ENCODE measurements at regions not wholly inside any gene's neighbourhood (a gene's known extent, or its start where the extent isn't known, plus 50 kb on each side); places are given as distances from the start of the nearest gene placed in this dataset.
"Not testable (repeated sequence)": the region's sequence is repeated elsewhere in the genome, so short reads cannot be mapped to it uniquely, and the experiment has no call there.

DNA sequence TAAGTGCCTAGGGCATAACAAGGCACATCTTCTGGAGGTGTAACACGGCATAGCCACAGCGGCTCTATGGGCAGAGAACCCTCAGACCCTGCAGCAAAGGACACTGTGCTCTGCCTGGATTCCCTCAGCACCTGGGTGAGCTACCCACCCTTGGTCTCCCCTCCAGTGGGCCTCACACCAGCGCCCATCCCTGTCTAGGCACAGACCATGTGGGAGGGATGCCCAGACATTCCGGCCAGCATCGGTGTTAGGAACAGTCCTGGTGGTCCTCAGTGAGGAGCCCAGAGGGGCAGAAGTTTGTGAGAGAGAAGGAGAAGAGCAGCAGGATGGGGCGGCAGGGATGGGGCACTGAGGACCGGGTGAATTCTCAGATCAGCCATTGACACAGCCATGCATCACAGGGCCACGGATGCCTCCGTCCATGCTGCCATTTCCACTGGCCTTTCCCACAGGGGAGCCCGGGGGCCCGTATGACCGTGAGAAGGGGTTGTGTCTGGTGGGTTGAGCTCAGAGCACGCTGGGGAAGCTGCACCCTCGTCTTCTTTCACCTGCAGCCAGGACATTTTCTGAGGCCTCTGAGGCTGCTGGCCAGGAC is 282.7 kb upstream of the SFSWAP start:
- no peak for DNase-seq

DNA sequence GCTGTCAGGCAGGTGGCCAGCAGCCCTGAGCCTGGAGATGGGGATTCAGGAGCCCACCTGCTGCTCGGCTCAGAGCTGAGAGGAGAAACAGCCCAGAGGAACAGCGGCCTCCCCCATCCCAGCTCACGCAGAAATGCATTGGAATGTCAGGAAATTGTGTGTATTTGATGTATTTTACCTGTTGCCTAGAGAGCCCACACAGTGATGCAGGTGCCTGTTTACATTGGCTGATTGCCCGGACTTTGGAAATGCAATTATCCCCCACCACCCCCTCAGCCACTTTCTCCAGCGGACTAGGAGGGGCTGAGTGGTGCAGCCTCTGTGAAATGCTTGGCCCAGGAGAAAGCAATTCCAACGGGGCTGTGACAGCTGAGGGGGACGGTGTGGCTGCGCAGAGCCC is 281.7 kb upstream of the SFSWAP start:
- not testable (repeated sequence) for DNase-seq

DNA sequence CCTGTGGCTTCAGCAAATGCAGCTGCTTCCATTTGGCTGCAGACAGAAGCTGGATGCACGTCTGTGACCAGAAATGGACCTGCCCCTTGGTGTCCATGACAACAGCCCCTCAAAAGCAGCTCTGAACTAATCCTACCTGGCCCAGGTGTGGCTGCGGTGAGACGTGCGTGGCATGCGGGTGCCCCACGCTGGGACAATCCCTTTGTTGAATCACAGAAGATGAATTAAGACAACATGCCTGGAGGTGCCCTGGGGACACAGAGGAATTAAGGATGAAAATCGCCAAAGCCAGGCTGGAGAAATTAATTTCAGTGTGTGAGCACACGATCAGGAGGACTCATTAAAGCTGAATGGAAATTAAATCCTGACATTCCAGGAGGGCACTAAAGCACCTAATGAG is 281.2 kb upstream of the SFSWAP start:
- not testable (repeated sequence) for DNase-seq

DNA sequence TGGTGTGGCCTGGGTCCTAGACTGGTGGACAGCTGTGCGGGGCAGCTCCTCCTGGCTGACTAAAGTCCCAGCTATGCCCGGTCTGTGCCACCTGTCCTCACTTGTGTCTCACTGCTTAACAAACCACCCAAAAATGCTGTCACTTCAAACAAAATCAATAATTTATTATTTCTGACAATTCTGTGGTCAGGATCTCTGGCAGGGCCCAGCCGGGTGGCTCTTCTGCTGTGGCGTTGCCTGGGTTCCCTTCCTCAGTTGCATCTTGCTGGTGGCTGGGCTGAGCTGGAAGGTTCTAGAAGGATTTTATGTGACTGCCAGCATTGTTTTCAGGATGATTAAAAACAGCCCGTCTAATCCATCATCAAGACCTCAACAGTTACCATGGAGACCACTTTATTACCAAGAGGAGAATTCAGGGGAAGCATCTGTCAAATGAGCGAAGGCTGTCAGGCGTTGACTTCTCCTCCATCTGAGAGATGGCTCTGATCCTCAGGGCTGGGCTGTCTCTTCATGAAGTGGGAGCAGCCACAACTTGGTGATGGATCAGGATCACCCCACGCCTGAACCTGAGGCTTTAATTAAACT is 280.6 kb upstream of the SFSWAP start:
- DNase-seq: no peak

DNA sequence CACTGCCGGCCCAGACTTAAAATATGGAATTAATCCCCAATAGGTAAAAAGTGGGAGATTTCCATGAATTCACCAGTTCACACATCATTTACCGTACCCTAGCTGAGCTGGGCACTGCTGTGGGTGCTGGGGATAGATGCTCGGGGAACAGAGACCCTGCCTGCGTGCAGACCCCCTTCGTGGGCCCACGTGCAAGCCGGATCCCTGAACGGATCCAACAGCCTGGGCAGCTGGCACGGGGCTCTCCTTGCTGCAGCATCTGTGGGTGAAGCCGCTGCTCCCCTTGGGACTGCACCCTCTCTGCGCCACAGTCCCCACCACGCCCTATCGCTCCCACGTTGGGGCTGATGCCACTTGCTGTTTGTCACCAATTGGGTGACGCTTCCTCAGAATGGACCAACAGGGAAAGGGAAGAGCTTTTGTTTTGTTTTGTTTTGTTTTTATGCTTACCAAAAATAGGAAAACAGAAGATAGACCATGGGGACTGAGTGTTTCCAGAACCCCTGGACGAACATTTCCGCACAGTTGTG is 279.7 kb upstream of the SFSWAP start:
- DNase-seq: not testable (repeated sequence)

DNA sequence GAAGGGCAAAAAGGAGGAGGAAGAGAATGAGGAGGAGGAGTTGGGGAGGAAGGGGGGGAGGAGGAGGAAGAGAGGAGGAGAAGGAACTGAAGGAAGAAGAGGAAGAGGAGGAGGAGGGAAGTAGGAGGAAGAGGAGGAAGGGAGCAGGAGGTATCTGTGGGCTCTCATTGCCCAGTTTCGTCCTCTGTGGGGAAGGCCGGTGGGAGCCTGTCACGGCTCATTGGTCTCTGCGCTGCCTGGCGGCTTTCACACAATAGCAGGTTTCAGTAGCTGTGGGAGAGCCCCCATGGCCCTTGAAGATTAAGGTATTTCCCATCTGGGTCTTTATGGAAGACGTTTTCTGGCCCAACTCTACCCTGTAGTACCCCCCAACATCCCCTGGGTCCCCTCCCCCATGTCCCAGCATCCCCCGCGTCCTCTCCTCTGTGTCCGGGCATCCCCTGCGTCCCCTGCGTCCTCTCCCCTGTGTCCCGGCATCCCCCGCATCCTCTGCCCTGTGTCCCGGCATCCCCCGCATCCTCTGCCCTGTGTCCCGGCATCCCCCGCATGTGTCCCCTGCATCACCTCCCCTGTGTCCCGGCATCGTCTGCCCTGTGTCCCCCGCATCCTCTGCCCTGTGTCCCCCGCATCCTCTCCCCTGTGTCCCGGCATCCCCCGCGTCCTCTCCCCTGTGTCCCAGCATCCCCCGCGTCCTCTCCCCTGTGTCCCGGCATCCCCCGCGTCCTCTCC is 278.2 kb upstream of the SFSWAP start:
- no peak for DNase-seq

DNA sequence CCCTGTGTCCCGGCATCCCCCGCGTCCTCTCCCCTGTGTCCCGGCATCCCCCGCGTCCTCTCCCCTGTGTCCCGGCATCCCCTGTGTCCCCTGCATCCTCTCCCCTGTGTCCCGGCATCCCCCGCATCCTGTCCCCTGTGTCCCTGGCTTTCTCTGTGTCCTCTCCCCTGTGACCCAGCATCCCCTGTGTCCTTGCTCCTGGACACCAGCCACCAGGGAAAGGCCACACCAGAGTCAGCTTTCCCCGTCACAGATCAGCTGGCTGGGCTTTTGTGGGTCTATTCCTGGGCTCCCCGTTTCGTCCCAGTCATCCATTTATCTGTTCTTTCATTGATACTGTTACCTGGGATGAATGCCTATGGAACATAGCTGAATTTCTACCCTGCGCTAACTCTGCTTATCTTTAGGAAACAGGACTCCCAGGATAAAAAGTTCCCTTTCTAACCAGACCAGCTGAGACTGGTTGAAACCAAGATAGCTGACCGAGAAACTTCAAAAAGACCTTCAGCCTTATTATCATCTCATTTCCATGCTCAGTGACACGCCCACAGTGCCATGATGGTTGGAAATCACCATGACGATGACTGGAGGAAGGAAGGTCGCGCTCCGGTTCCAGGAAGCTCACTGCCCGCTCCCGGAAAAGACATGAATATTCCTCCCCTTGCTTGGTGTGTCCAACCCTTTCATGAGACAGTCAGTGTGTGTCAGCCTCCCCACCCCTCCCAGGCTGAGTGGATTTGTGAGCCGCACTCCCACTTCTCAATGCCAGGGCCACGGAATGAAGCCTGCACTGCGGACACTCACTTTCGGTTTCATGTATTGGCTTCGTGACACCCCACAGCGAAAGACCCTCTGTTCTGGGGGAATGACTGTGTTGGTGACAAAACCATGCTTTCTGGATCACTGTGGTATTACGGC is 276.4 kb upstream of the SFSWAP start:
- DNase-seq: no peak

DNA sequence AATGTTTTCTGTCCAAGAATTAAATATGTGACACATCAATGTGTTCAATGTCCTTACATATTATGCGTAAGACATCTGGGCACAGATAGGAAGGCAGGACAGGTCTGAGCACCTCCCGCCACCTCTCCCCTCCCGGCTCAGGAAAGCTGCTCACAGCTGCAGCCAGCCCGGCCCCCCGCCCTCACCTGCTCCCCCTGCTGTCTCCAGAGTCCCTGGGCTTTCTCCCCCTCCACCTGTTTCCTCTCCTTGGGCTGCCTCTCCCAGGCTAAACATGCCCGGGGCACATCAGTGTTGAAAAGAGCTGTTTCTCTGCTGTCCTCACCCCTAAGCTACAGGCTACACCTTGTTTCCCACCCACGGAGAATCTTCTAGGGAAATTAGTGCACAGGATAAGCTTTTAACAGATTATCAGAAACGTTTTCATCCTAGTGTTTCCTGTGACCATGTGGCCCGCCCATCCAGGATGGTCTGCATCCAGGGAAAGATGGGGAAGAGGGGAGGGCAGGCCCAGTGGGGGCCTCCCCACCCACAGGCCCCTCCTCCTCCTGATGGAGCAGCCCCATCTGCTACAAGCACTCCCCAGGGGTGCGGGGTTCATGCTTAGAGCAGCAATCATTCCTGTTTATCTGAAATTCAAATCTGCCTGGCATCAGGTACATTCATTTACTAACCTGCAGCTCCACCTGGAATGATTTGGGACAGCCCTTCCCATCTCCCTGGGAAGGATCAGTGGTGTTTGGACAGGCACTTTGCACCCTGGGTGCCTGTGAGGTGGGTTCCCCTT is 273.8 kb upstream of the SFSWAP start:
- no peak for DNase-seq

DNA sequence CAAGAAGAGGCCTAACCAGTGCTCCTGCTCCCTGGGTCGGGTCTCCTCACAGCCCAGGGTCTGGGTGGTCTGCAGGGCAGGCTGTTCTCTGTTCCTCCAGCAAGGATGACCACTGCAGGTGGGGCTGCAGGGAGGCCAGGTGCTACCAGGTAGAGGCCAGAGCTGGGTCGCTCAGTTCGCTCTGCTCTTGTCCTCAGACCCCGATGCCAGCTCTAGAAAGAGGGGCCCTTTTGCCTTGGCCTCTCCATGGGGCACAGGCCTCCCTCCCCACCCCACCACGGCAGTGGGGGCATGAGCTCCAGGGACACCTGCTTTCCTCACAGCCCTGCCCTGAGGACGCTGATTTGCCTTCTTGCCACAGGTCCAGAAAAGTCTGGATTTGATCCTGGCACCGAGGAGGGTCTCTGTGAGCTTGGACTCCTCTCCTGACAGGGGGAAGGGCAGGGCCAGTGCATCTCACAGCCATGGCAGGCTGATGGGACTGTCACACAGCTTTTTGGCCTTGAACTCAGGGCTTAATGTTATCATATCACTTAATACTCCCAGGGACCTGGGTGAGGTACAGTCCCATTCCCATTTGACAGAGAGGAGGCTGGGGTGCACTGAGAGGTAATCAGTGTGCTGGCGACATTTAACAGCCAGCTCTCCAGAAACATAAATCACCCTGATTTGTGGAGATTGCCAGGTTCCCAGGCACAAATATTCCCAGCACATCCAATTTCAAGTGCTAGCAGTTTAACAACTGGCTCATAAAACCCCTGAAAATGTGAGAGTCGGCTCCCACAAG is 273.0 kb upstream of the SFSWAP start:
- no peak for DNase-seq

DNA sequence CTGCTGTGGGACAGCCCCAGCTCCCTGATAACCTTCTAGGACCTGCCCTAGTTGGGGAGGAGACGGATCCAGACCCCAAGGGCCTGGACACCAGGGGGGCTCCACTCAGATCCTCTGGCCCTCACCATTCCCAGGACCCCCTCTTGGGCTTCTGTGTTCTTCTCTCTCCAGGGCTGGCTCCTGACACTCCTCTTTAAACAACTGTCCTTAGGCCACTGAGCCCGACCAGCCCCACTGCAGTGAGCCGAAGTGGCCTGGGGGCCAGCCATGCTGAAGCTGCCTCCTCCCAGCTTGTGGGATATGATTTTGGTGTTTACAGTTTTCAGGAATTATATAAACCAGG is 272.4 kb upstream of the SFSWAP start:
- DNase-seq: not testable (repeated sequence)

DNA sequence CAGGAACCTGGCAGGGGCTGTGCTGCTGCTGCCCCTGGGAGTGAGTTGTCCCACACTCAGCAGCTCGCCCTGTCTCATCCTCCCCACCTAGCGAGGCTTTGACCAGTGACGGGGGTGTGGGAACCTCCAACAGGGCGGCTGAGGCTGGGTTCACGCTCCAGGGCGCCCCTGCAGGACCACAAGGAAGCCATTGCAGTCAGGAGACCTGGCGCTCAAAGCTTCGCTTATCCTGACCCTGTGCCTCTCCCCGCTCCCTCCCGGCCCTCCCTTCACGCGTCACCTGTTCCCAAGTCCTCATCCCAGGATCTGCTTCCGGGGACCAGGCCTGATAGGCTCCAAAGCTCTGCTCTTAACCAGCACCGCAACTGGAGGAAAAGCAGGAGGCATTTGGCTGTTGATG is 272.0 kb upstream of the SFSWAP start:
- DNase-seq: no peak

DNA sequence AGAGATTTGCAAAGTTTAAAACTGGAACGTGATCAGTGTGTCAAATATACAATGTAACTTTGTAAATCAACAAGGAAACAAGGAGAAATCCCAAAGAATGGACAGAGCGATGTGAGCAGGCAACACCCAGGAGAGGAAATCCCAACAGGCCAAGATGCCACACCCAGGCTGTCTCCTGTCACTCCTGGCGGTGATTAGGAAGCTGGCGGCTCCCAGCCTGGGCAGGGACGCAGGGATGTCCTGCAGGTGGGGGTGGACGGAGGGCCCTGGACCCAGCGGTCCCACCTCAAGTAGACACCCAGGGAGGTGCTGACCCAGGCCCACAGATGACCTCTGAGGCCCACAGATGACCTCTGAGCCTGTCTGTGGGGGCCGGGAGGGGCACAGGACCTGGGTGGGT is 271.1 kb upstream of the SFSWAP start:
- not testable (repeated sequence) for DNase-seq

DNA sequence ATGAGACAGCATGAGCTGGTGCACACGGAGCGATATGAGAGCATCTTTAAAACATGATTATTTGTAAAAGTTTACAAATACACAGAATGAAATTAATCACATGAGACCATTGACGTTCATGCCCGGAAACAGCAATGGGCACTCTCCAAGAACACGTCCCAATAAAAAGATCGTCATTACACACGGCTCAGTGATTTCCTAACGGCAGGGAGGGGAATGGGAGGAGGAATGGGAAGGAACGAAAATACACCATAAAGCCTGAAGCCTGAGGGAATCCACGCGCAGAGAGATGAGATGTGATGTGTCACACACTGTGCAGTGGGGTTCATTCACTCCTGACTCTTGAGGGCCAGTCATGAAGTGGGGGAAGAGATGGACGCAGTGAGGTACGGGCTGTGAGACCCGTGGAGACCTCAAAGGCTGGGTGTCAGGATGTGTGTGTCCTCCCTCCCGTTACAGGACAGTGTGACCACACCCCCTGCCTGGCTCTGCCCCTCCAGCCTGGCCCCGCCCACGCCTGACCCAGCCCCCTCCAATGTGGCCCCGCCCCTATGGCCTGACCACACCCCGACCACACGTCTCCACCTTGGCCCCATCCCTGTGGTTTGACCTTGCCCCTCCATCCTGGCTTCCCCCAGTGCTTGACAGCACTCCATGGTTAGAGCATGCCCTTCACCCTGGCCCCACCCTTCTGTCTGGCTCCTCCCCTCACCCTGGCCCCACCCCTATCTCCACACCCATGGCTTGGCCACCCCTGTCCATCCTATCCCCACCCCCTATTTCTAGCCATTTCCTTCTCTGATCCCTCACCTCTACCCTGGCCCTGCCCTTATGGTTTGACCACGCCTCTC is 270.5 kb upstream of the SFSWAP start:
- DNase-seq: not testable (repeated sequence)

DNA sequence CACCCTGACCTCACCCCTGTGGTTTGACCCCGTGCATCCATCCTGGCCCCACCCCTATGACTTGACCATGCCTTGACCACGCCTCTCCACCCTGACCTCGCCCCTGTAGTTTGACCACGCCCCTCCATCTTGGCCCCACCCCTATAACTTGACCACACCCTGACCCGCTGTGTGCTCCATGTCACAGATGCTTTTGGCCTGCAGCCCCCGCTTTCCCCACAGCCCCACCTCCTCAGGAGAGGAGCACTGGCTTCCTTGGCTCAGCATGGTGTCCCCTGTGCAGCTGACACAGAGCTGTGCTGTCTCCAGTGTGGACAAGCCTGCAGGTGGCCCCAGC is 269.9 kb upstream of the SFSWAP start:
- no peak for DNase-seq

DNA sequence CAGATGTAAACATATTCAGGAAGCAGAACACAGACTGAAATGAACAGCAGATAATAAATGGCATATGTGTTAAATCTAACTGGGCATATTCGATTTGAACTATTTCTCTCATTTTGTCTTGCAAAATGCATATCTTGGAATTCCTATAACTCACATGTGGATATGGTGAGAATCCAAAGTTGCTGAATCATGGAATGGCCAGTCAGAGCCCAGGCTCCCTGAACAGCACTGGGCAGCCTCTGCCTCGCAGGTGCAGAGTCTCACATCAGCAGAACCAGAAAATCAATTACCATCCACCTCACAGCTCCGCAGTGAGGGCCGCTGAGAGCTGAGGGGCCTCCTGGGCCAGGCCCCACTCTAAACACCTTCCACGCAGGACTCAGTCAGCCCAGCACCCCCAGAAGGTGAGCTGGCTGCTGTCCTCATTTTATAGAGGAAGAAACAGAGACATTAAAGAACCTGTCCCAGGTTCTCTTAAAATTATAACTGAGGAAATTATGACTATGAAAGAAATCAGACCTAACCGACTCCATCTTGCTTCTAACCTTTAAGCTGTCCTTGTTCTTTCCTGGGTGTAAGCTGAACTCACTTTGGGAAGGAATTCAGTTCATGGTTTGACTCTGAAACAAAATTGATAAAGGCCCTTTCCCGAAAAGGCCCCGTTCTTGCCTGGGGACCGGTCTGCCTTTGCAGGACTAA is 269.1 kb upstream of the SFSWAP start:
- DNase-seq: no peak

DNA sequence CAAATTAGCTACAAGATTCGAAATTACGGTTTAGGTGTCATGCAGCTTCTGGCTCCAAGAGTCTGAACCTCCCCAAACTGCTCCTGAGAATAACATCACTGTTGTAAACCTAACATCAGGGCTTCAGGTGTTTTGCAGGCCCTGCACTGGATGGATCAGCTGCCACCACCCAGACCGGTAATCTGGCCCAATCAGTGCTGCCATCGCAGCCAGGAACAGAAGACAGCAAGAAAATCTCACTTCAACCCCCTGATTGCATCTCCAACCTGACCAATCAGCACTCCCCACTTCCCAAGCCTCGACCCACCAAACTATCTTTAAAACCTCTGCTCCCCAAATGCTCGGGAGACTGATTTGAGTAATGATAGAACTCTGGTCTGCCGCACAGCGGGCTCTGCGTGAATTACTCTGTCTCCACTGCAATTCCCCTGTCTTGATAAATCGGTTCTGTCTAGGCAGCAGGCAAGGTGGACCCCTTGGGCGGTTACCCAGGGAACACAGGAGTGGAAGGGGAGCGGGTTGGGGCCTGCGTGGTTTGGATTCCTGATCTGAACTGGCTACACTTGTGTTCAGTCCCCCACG is 268.5 kb upstream of the SFSWAP start:
- no peak for DNase-seq

DNA sequence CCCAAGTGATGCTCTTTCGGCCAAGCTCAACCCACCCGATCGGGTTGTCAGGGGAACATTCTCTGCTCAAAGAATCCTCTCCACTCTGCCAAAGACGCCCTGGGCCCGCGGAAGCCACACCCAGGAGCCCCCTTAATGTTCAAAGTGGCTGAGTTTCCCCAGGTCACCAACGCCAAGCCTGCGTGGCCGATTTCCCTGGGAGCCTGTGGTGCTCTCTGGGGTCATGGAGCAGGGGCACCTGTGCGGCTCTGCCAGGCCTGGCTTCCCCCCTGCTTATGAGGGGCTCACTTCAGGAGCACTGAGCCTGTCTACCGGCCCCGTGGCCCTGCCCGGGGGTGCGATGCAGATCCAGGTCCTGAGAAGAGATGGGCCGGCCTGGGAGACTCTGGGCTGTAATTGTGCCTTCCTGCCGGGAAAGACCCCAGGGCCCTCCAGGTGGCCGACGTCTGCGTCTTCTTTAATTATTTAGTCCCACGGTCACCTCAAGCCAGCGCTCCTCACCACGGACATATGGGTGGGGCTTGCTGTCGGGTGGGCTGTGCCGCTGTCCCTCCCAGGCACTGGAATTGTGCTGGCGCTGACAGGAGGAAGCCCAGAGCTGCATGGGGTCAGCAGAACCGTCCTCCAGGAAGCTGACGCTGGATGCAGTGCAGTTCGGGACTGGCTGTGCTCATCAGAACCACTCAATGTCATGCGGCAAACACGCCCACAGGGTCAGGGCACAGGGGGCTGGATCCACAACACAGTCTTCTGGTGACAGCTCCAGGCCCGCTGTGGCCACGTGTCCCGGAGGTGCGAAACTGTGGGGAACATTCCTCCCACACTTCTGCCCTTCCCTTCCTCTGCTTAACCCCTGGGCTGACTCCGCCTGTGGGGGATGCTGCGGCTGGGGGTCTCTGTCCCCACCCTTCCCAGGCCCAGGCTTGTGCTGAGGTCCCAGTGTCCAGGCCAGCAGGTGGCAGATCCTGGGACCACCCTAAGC is 267.6 kb upstream of the SFSWAP start:
- DNase-seq: no peak
